ENCODE measurements at regions not wholly inside any gene's neighbourhood (a gene's known extent, or its start where the extent isn't known, plus 50 kb on each side); places are given as distances from the start of the nearest gene placed in this dataset.

DNA sequence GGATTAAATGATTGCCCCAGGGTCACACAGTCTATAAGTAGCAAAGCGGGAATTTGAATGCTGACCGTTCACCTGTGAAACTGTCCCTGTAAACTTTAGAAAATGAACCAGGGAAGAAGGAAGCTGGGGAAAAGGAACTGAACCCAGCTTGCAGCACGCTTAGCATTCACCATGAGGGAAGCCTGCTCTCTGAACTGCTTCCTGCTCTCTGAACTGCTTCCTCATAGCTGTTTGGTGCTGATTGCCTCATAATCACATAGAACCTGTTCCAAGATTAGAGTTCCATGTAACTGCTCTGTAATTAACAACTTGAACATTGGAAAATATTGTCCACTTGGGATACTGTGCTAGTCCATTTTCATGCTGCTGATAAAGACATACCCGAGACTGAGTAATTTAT, 1504.8 kb upstream of the TMEM132C start:
- ChIA-PET CTCF (no interaction called here), POLR2A (no interaction called here)
- DNase-seq (ENCODE audit: low read depth, low spot score) = no peak

DNA sequence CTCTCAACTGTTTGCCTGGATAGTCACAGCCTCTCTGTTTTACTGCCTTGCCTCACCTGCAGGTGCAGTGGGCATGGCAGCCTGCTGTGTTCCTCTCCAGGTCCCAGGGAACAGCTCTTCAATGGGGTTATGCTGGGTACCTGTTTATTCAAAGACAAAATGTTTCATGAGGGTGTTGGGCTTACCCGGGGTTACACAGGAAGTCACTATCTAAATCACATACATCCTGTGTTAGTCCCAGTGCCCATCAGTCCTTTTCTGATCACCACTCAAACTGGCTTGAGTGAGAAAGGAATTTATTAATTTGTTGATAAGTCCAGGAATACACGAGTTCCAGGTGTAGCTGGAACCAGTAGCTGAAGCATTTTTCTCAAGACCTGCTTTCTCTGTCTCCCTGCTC, 1503.6 kb upstream of the TMEM132C start:
- no peak overlapping the region for H3K27ac ChIP-seq (ENCODE audit: low read depth, low read length)
- CTCF ChIA-PET = no interaction called here
- DNase-seq (ENCODE audit: low read depth, low spot score) = no peak
- H3K9me3 ChIP-seq (ENCODE audit: control insufficient read depth, insufficient read depth, low read length) = peaks cover 28% of the 10 kb centered on the region
- H3K4me3 ChIP-seq (ENCODE audit: low read depth, low read length) = no peak overlapping the region
- POLR2A ChIA-PET = no interaction called here
- no peaks in the 10 kb centered on the region for H3K27me3 ChIP-seq (ENCODE audit: control insufficient read depth, insufficient read depth, low read length)
- TF ChIP-seq, protein P1, sequence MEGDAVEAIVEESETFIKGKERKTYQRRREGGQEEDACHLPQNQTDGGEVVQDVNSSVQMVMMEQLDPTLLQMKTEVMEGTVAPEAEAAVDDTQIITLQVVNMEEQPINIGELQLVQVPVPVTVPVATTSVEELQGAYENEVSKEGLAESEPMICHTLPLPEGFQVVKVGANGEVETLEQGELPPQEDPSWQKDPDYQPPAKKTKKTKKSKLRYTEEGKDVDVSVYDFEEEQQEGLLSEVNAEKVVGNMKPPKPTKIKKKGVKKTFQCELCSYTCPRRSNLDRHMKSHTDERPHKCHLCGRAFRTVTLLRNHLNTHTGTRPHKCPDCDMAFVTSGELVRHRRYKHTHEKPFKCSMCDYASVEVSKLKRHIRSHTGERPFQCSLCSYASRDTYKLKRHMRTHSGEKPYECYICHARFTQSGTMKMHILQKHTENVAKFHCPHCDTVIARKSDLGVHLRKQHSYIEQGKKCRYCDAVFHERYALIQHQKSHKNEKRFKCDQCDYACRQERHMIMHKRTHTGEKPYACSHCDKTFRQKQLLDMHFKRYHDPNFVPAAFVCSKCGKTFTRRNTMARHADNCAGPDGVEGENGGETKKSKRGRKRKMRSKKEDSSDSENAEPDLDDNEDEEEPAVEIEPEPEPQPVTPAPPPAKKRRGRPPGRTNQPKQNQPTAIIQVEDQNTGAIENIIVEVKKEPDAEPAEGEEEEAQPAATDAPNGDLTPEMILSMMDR (IDR thresholded peaks at IDR 0.05; ENCODE audit: low read depth, low read length) = no peak

More for the DNA sequence above, 1504.8 kb upstream of the TMEM132C start:
- H3K27ac ChIP-seq (ENCODE audit: low read depth, low read length) = no peak overlapping the region
- H3K4me3 ChIP-seq (ENCODE audit: low read depth, low read length) = no peak overlapping the region
- no peaks in the 10 kb centered on the region for H3K27me3 ChIP-seq (ENCODE audit: control insufficient read depth, insufficient read depth, low read length)
- peaks cover 28% of the 10 kb centered on the region for H3K9me3 ChIP-seq (ENCODE audit: control insufficient read depth, insufficient read depth, low read length)
- TF ChIP-seq, protein P1 (IDR thresholded peaks at IDR 0.05; ENCODE audit: low read depth, low read length) = no peak

DNA sequence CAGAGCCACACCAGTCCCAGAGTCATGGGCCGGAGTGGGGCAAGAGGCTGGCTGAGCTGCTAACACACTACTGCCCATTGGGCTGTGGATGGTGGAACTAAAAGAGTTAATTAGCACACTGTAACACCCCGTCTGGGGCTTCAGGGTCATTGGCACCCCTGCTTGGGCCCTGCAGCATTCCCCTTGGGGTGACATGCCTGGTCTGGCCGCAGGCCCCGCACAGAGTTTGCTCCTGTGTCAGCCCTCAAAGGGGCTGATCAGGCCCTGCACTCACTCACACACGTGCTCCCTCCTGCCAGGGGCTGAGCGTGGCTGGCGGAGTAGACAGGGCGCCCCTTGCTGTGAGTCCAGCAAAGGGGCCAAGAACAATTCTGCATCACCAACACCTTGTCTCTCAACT, 1499.6 kb upstream of the TMEM132C start:
- Histone ChIP-seq H3K4me3 (ENCODE audit: low read depth, low read length) (no peak overlapping the region), H3K27me3 (ENCODE audit: control insufficient read depth, insufficient read depth, low read length) (no peaks in the 10 kb centered on the region), H3K27ac (ENCODE audit: low read depth, low read length) (no peak overlapping the region), H3K9me3 (ENCODE audit: control insufficient read depth, insufficient read depth, low read length) (peaks cover 25% of the 10 kb centered on the region)
- ChIA-PET CTCF (no interaction called here), POLR2A (no interaction called here)
- no peak for DNase-seq (ENCODE audit: low read depth, low spot score)
- TF ChIP-seq, protein P1 (IDR thresholded peaks at IDR 0.05; ENCODE audit: low read depth, low read length) = no peak

- TF ChIP-seq, protein P1 (IDR thresholded peaks at IDR 0.05; ENCODE audit: low read depth, low read length) = no peak
- Histone ChIP-seq H3K4me3 (ENCODE audit: low read depth, low read length) (no peak overlapping the region), H3K9me3 (ENCODE audit: control insufficient read depth, insufficient read depth, low read length) (peaks cover 22% of the 10 kb centered on the region), H3K27ac (ENCODE audit: low read depth, low read length) (no peak overlapping the region), H3K27me3 (ENCODE audit: control insufficient read depth, insufficient read depth, low read length) (no peaks in the 10 kb centered on the region)
- ChIA-PET POLR2A (no interaction called here), CTCF (no interaction called here)
- no peak for DNase-seq (ENCODE audit: low read depth, low spot score)
These were observed 1498.5 kb upstream of the TMEM132C start for GRCh38 chr12:126768517-126768916.

GRCh38 chr12:126770188-126770587, 1496.8 kb upstream of the TMEM132C start:
- ChIA-PET CTCF (no interaction called here), POLR2A (no interaction called here)
- H3K27ac ChIP-seq (ENCODE audit: low read depth, low read length) = no peak overlapping the region
- H3K4me3 ChIP-seq (ENCODE audit: low read depth, low read length) = no peak overlapping the region
- no peaks in the 10 kb centered on the region for H3K27me3 ChIP-seq (ENCODE audit: control insufficient read depth, insufficient read depth, low read length)
- peaks cover 22% of the 10 kb centered on the region for H3K9me3 ChIP-seq (ENCODE audit: control insufficient read depth, insufficient read depth, low read length)
- TF ChIP-seq, protein P1 (IDR thresholded peaks at IDR 0.05; ENCODE audit: low read depth, low read length) = no peak
- DNase-seq (ENCODE audit: low read depth, low spot score) = no peak
